ENCODE measurements at regions not wholly inside any gene's neighbourhood (a gene's known extent, or its start where the extent isn't known, plus 50 kb on each side); places are given as distances from the start of the nearest gene placed in this dataset.

GRCh38 chr6:169939554-169940164 is 188.2 kb downstream of the ERMARD start:
- no peak overlapping the region for H3K4me3 ChIP-seq (ENCODE audit: insufficient read depth, low read length, poor library complexity, severe bottlenecking)
- no peaks in the 10 kb centered on the region for H3K27me3 ChIP-seq (ENCODE audit: low read length)
- H4K20me1 ChIP-seq (ENCODE audit: low read depth, low read length): no peaks in the 10 kb centered on the region
- H3K27ac ChIP-seq (ENCODE audit: low read depth, low read length): no peak overlapping the region
- no peak overlapping the region for H3K9ac ChIP-seq (ENCODE audit: low read length)
- H3K9me3 ChIP-seq (ENCODE audit: insufficient read depth, low read length): no peaks in the 10 kb centered on the region
- no peak overlapping the region for H2AFZ ChIP-seq (ENCODE audit: low read depth, low read length, severe bottlenecking)
- no peak overlapping the region for H3K4me2 ChIP-seq (ENCODE audit: low read depth, low read length, poor library complexity, severe bottlenecking)
- H3K9me2 ChIP-seq (replicated peaks; ENCODE audit: insufficient read depth, low read length): no peaks in the 10 kb centered on the region
- H3F3A ChIP-seq (ENCODE audit: insufficient read depth): no peaks in the 10 kb centered on the region
- no peaks in the 10 kb centered on the region for H3K79me2 ChIP-seq (ENCODE audit: insufficient read depth, low read length)
- TF ChIP-seq EZH2phosphoT487 (conservative IDR thresholded peaks at IDR 0.05; ENCODE audit: low read length) (no peak), CTCF (IDR thresholded peaks at IDR 0.05; ENCODE audit: insufficient read depth, low read length, poor library complexity, severe bottlenecking) (no peak)
- no peaks in the 10 kb centered on the region for H3K36me3 ChIP-seq (ENCODE audit: low read length)

- no peak overlapping the region for H3K9ac ChIP-seq (ENCODE audit: low read length)
- no peaks in the 10 kb centered on the region for H3K9me3 ChIP-seq (ENCODE audit: insufficient read depth, low read length)
- TF ChIP-seq CTCF (IDR thresholded peaks at IDR 0.05; ENCODE audit: insufficient read depth, low read length, poor library complexity, severe bottlenecking) (no peak), EZH2phosphoT487 (conservative IDR thresholded peaks at IDR 0.05; ENCODE audit: low read length) (no peak)
- H3K27me3 ChIP-seq (ENCODE audit: low read length): no peaks in the 10 kb centered on the region
- H3F3A ChIP-seq (ENCODE audit: insufficient read depth): no peaks in the 10 kb centered on the region
- no peaks in the 10 kb centered on the region for H3K79me2 ChIP-seq (ENCODE audit: insufficient read depth, low read length)
- no peak overlapping the region for H3K27ac ChIP-seq (ENCODE audit: low read depth, low read length)
- H2AFZ ChIP-seq (ENCODE audit: low read depth, low read length, severe bottlenecking): no peak overlapping the region
- no peak overlapping the region for H3K4me2 ChIP-seq (ENCODE audit: low read depth, low read length, poor library complexity, severe bottlenecking)
- no peaks in the 10 kb centered on the region for H3K36me3 ChIP-seq (ENCODE audit: low read length)
- H4K20me1 ChIP-seq (ENCODE audit: low read depth, low read length): no peaks in the 10 kb centered on the region
- H3K9me2 ChIP-seq (replicated peaks; ENCODE audit: insufficient read depth, low read length): no peaks in the 10 kb centered on the region
- no peak overlapping the region for H3K4me3 ChIP-seq (ENCODE audit: insufficient read depth, low read length, poor library complexity, severe bottlenecking)
Measured at GRCh38 chr6:169938731-169939130, 187.3 kb downstream of the ERMARD start.

GRCh38 chr6:169938262-169938701 is 186.9 kb downstream of the ERMARD start:
- no peak overlapping the region for H3K4me2 ChIP-seq (ENCODE audit: low read depth, low read length, poor library complexity, severe bottlenecking)
- no peaks in the 10 kb centered on the region for H3K27me3 ChIP-seq (ENCODE audit: low read length)
- H3F3A ChIP-seq (ENCODE audit: insufficient read depth): no peaks in the 10 kb centered on the region
- no peaks in the 10 kb centered on the region for H3K9me3 ChIP-seq (ENCODE audit: insufficient read depth, low read length)
- H3K36me3 ChIP-seq (ENCODE audit: low read length): no peaks in the 10 kb centered on the region
- H3K27ac ChIP-seq (ENCODE audit: low read depth, low read length): no peak overlapping the region
- no peak for TF ChIP-seq EZH2phosphoT487 (conservative IDR thresholded peaks at IDR 0.05; ENCODE audit: low read length)
- no peak for TF ChIP-seq CTCF (IDR thresholded peaks at IDR 0.05; ENCODE audit: insufficient read depth, low read length, poor library complexity, severe bottlenecking)
- H3K79me2 ChIP-seq (ENCODE audit: insufficient read depth, low read length): no peaks in the 10 kb centered on the region
- no peaks in the 10 kb centered on the region for H3K9me2 ChIP-seq (replicated peaks; ENCODE audit: insufficient read depth, low read length)
- H3K4me3 ChIP-seq (ENCODE audit: insufficient read depth, low read length, poor library complexity, severe bottlenecking): no peak overlapping the region
- no peaks in the 10 kb centered on the region for H4K20me1 ChIP-seq (ENCODE audit: low read depth, low read length)
- H3K9ac ChIP-seq (ENCODE audit: low read length): no peak overlapping the region
- H2AFZ ChIP-seq (ENCODE audit: low read depth, low read length, severe bottlenecking): no peak overlapping the region

Measured in SU-DHL-6 (cell line).